B cell (primary cell): ENCODE measurements at regions not wholly inside any gene's neighbourhood (a gene's known extent, or its start where the extent isn't known, plus 50 kb on each side); places are given as distances from the start of the nearest gene placed in this dataset.

ENCODE experiments used
- ATAC-seq: fragments of 200-7000 bp; cut with Tn5 transposase; one replicate; pipeline ENCODE4 v1.10.0; 2021; ENCODE audit warnings: low read depth, mild to moderate bottlenecking, moderate number of reproducible peaks, moderate library complexity
- CTCF ChIA-PET: fragments of 350-600 bp; sonication (Branson Sonifier 250); formaldehyde crosslinking; loops from one replicate; lab custom pipeline; 2021; ENCODE audit warnings: antibody characterized with exemption, inconsistent platforms; lab: Charles Lee
- POLR2A ChIA-PET: fragments of 350-600 bp; sonication (Branson Sonifier 250); formaldehyde crosslinking; loops from one replicate; lab custom pipeline; 2021; ENCODE audit warnings: antibody characterized with exemption; lab: Charles Lee
- DNase-seq: peaks from one replicate; pipeline ENCODE4 v3.0.0; 2013
- H2AFZ ChIP-seq: 2 replicates; pipeline ENCODE4 v1.6.1; 2012; ENCODE audit warnings: mild to moderate bottlenecking, low read depth, low read length; ENCODE audit not compliant: insufficient read depth, poor library complexity, severe bottlenecking
- H3K27ac ChIP-seq, 2 donors: 1 replicate in 1 of 2; 2 replicates in 1 of 2; pipeline ENCODE4 v1.5.1; 2012 to 2013; ENCODE audit warnings: low read length in 2 of 2, mild to moderate bottlenecking in 2 of 2, moderate library complexity in 1 of 2
- H3K27me3 ChIP-seq, 4 experiments: fragments of 200-600 bp in 1 of 4; sonication (generic) in 1 of 4; replicated peaks in 1 of 4; 1 replicate in 2 of 4; 2 replicates in 2 of 4; pipeline versions ENCODE4 v1.6.1 to v1.7.0; 2013 to 2016; ENCODE audit warnings: low read length in 3 of 4, mild to moderate bottlenecking in 2 of 4, mixed read lengths in 1 of 4, moderate library complexity in 1 of 4; ENCODE audit not compliant: insufficient read depth in 4 of 4, control insufficient read depth in 3 of 4; ENCODE audit errors: control extremely low read depth in 1 of 4
- H3K36me3 ChIP-seq, 2 experiments: replicated peaks in 1 of 2; 1 replicate in 1 of 2; 2 replicates in 1 of 2; pipeline versions ENCODE4 v1.6.1 to v1.7.1; 2013; ENCODE audit warnings: low read length in 1 of 2; ENCODE audit not compliant: insufficient read depth in 2 of 2, control insufficient read depth in 1 of 2; ENCODE audit errors: control extremely low read depth in 1 of 2, extremely low read depth in 1 of 2
- H3K4me1 ChIP-seq, 2 donors: fragments of 200-600 bp in 1 of 2; sonication (generic) in 1 of 2; 1 replicate in 1 of 2; 2 replicates in 1 of 2; pipeline versions ENCODE4 v1.5.1 to v1.6.1; 2013 to 2017; ENCODE audit warnings: low read length in 2 of 2; ENCODE audit not compliant: control insufficient read depth in 2 of 2, insufficient read depth in 2 of 2
- H3K4me2 ChIP-seq: replicated peaks from 2 replicates; pipeline ENCODE3; 2012; ENCODE audit warnings: mild to moderate bottlenecking, low read depth, low read length; ENCODE audit not compliant: poor library complexity, severe bottlenecking
- H3K4me3 ChIP-seq, 5 experiments: fragments of 200-600 bp in 1 of 5; sonication (generic) in 1 of 5; 1 replicate in 3 of 5; 2 replicates in 2 of 5; pipeline versions ENCODE4 v1.5.1 to v1.7.0; 2011 to 2016; ENCODE audit warnings: low read length in 4 of 5, mild to moderate bottlenecking in 4 of 5, low read depth in 2 of 5, control low read depth in 1 of 5, moderate library complexity in 1 of 5; ENCODE audit not compliant: insufficient read depth in 1 of 5; ENCODE audit errors: control extremely low read depth in 1 of 5, extremely low read depth in 1 of 5
- H3K79me2 ChIP-seq: fragments of 200-600 bp; sonication (generic); one replicate; pipeline ENCODE4 v1.6.0; 2016; ENCODE audit warnings: low read length; ENCODE audit not compliant: control insufficient read depth, insufficient read depth
- H3K9ac ChIP-seq: fragments of 200-600 bp; sonication (generic); 2 replicates; pipeline ENCODE4 v1.6.1; 2017; ENCODE audit warnings: mild to moderate bottlenecking, low read length, moderate library complexity
- H3K9me3 ChIP-seq, 3 donors: one replicate each; pipeline versions ENCODE4 v1.6.1 to v1.7.1; 2013; ENCODE audit warnings: low read length in 2 of 3; ENCODE audit not compliant: control insufficient read depth in 2 of 3, insufficient read depth in 1 of 3; ENCODE audit errors: control extremely low read depth in 1 of 3
- H4K20me1 ChIP-seq: 2 replicates; pipeline ENCODE4 v1.6.0; 2012; ENCODE audit warnings: mild to moderate bottlenecking, low read length; ENCODE audit not compliant: insufficient read depth, control insufficient read depth, poor library complexity, severe bottlenecking
- H3K27ac Mint-ChIP-seq: one replicate; pipeline ENCODE4 v1.8.0; 2021; ENCODE audit warnings: mixed read lengths
- H3K27me3 Mint-ChIP-seq: one replicate; pipeline ENCODE4 v1.8.0; 2021; ENCODE audit warnings: mixed read lengths
- H3K4me1 Mint-ChIP-seq: one replicate; pipeline ENCODE4 v1.8.0; 2021; ENCODE audit warnings: mixed read lengths
- H3K4me3 Mint-ChIP-seq: one replicate; pipeline ENCODE4 v1.8.0; 2021; ENCODE audit warnings: mixed read lengths
- H3K9me3 Mint-ChIP-seq: one replicate; pipeline ENCODE4 v1.8.0; 2022; ENCODE audit warnings: mixed read lengths; ENCODE audit not compliant: insufficient read depth
- EZH2 ChIP-seq: IDR thresholded peaks from 2 replicates; pipeline ENCODE4 v1.6.1; 2012; ENCODE audit warnings: borderline replicate concordance, low read depth, mild to moderate bottlenecking, moderate library complexity, low read length; ENCODE audit not compliant: insufficient read depth, poor library complexity, severe bottlenecking
- WGBS: methylation state at CpG from one replicate; pipeline ENCODE4 v1.1.5; 2013; ENCODE audit warnings: missing lambda C conversion rate; ENCODE audit not compliant: insufficient coverage; 5-methylcytosine and 5-hydroxymethylcytosine counted together
- intact Hi-C: fragments of 100-400 bp; cut with micrococcal nuclease; formaldehyde crosslinking; loops from one replicate; pipeline ENCODE4 v1.10.0; 2022
- TF ChIP-seq, protein P1 (sequence below): fragments of 200-600 bp; IDR thresholded peaks from one replicate; pipeline ENCODE4 v1.8.0; 2022; ENCODE audit warnings: antibody characterized with exemption, mild to moderate bottlenecking

DNA sequence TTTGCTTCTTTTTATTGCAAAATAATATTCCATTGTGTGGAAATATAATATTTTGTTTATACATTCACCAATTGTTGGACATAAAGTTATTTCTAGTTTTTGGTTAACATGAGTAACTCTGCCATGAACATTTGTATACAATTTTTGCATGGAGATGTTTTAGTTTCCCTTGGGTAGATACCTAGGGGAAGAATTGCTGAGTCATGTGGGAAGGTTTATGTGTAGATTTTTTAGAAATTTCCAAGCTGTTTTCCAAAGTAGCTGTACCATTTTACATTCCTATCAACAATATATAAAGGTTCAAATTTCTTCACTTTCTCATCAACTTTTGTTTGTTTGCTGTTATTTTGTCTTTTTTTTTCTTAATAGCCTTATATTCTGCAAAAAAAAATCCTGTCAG is 664.7 kb upstream of the FBXO33 start:
- no peak overlapping the region for H3K9ac ChIP-seq
- no peak overlapping the region for H3K4me2 ChIP-seq
- ATAC-seq (no peak), DNase-seq (no peak)
- H3K79me2 ChIP-seq = no peaks in the 10 kb centered on the region
- no peak overlapping the region for H2AFZ ChIP-seq
- Mint-ChIP-seq H3K4me1 (no peaks in the 10 kb centered on the region), H3K4me3 (no peak overlapping the region), H3K27ac (no peak overlapping the region), H3K27me3 (no peaks in the 10 kb centered on the region), H3K9me3 (no peaks in the 10 kb centered on the region)
- intact Hi-C loops = no loop called here
- no peak overlapping the region for H3K4me3 ChIP-seq
- ChIA-PET CTCF (no interaction called here), POLR2A (no interaction called here)
- no peaks in the 10 kb centered on the region for H3K9me3 ChIP-seq
- TF ChIP-seq, protein P1, sequence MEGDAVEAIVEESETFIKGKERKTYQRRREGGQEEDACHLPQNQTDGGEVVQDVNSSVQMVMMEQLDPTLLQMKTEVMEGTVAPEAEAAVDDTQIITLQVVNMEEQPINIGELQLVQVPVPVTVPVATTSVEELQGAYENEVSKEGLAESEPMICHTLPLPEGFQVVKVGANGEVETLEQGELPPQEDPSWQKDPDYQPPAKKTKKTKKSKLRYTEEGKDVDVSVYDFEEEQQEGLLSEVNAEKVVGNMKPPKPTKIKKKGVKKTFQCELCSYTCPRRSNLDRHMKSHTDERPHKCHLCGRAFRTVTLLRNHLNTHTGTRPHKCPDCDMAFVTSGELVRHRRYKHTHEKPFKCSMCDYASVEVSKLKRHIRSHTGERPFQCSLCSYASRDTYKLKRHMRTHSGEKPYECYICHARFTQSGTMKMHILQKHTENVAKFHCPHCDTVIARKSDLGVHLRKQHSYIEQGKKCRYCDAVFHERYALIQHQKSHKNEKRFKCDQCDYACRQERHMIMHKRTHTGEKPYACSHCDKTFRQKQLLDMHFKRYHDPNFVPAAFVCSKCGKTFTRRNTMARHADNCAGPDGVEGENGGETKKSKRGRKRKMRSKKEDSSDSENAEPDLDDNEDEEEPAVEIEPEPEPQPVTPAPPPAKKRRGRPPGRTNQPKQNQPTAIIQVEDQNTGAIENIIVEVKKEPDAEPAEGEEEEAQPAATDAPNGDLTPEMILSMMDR = no peak
- no peak for TF ChIP-seq EZH2
- H3K36me3 ChIP-seq = no peaks in the 10 kb centered on the region
- no peaks in the 10 kb centered on the region for H3K27me3 ChIP-seq
- H3K4me1 ChIP-seq = no peaks in the 10 kb centered on the region
- no peaks in the 10 kb centered on the region for H4K20me1 ChIP-seq
- no peak overlapping the region for H3K27ac ChIP-seq

DNA sequence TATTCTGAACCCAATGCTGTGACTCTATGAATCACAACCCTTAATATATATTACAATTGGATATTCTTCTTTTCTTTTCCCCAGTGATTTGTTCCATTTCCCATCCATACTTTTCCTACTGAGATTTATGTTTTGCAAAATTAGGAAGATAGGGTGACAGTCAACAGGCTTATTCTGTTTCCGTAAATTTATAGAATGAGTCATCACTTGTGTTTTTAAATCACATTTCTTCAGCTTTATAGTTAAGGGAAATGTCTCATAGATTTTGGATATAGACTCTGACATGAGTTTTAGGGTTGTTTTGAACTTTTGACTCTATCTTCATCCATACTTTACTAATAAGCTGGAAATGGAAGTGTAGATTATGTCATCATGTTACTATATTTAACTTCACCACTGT is 661.6 kb upstream of the FBXO33 start:
- no peaks in the 10 kb centered on the region for H3K79me2 ChIP-seq
- ChIA-PET CTCF (no interaction called here), POLR2A (no interaction called here)
- H2AFZ ChIP-seq = no peak overlapping the region
- DNase-seq = no peak
- Mint-ChIP-seq H3K4me1 (no peaks in the 10 kb centered on the region), H3K4me3 (no peak overlapping the region), H3K27ac (no peak overlapping the region), H3K27me3 (no peaks in the 10 kb centered on the region), H3K9me3 (no peaks in the 10 kb centered on the region)
- no peak overlapping the region for H3K9ac ChIP-seq
- no peaks in the 10 kb centered on the region for H3K27me3 ChIP-seq
- no peak for ATAC-seq
- intact Hi-C loops = no loop called here
- no peaks in the 10 kb centered on the region for H3K9me3 ChIP-seq
- H3K4me1 ChIP-seq = no peaks in the 10 kb centered on the region
- no peaks in the 10 kb centered on the region for H4K20me1 ChIP-seq
- H3K4me3 ChIP-seq = no peak overlapping the region
- WGBS = no CpG with 5 or more reads among the region's 1 CpG
- H3K27ac ChIP-seq = no peak overlapping the region
- no peaks in the 10 kb centered on the region for H3K36me3 ChIP-seq
- TF ChIP-seq, protein P1 = no peak
- TF ChIP-seq EZH2 = no peak
- no peak overlapping the region for H3K4me2 ChIP-seq
